ENCODE measurements at regions not wholly inside any gene's neighbourhood (a gene's known extent, or its start where the extent isn't known, plus 50 kb on each side); places are given as distances from the start of the nearest gene placed in this dataset.
A peak's percentile ranks its signal among the peaks of the same experiment; 100 is the strongest.

GRCh38 chr2:225236769-225237323, 162.7 kb upstream of the NYAP2 start:
- DNase-seq, result no peak

GRCh38 chr2:225233234-225233633, 166.3 kb upstream of the NYAP2 start:
- no peak for DNase-seq

- DNase-seq, result no peak
Observed at GRCh38 chr2:225231900-225232299, 167.6 kb upstream of the NYAP2 start.

DNA sequence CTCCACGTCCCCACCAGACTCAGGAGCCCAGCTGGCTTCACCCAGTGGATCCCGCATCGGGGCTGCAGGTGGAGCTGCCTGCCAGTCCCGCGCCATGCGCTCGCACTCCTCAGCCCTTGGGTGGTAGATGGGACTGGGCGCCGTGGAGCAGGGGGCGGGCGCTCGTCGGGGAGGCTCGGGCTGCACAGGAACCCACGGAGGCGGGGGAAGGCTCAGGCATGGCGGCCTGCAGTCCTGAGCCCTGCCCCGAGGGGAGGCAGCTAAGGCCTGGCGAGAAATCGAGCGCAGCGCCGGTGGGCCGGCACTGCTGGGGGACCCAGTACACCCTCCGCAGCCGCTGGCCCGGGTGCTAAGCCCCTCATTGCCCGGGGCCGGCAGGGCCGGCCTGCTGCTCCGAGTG, 170.2 kb upstream of the NYAP2 start:
- DNase-seq, result peak; percentile 4

DNA sequence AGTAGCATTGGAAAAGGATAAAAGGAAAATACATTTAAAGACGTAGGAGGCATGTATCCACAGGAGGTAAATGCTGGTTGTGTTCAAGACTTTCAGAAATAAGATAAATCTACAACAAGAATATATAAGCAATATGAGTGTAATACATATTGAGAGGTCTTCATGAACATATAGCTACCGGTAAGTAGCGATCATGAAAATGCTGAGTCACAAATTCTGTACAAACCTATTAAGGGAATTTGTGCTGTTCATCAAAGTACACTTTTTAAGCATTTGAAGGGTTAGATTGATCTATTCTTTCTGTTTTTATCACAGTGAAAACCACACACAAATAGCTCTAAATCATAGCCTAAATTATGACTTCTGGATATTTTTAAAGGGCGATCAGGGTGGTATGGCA, 173.1 kb upstream of the NYAP2 start:
- DNase-seq, result no peak

- DNase-seq, result no peak
Observed at GRCh38 chr2:225223301-225223700, 176.2 kb upstream of the NYAP2 start.

DNA sequence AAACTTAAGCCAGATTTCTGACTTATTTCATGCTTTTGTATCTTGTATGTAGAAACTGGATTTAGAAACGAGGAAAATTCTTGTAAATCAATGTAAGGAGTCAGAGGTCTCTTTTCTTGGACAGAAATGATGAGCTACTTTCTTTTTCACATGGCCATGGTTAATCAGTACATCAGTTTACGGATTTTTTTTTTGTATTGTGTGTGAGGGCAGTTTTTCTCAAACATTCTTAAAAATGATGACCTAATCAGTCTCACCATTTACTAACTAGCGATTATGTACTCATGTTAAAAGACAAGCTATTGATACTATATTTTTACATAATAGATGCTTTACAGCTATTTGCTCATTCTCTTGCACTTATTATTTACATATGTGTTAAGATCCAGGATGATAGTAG, 165.2 kb upstream of the DOCK10 start:
- no peak for DNase-seq

DNA sequence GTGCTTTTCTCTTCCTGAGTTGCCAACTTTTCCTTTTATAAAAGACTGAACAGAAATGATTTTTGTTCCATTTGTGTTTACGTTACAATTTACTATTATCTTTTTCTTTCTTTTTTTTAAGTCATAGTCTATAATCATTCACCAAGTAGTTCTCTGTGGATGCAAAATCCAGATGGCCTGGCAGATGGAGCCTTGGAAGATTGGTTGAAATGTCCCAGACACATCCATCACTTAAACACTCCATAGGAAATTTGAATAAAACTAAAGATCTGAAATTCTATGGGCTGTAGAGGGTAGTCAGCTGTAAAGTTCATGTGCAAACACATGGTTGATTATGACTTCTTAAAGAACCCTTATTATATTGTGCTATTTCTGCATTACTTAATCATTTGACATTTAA, 164.8 kb upstream of the DOCK10 start:
- no peak for DNase-seq

DNA sequence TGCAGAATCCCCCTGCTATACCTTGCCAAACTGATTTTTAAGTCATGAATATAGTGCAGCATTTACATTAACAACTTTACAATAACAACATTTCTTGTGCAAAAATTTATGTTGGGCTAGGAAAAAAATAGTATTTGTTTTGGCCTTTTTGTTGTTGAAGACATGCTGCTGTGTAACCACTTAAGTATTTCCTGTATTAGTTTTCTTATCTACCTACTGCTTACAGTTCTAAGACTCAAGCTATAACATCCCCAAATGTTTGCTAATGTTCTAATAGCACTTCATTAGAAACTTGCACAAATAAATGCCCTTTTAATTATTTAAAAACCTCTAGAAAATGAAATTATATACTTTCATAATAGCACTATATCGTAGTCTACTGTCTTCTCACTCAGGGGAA, 154.3 kb upstream of the DOCK10 start:
- no peak for DNase-seq

GRCh38 chr2:225192869-225193268, 150.6 kb upstream of the DOCK10 start:
- no peak for DNase-seq

- DNase-seq, result no peak
Observed at GRCh38 chr2:225190987-225191386, 148.7 kb upstream of the DOCK10 start.

DNA sequence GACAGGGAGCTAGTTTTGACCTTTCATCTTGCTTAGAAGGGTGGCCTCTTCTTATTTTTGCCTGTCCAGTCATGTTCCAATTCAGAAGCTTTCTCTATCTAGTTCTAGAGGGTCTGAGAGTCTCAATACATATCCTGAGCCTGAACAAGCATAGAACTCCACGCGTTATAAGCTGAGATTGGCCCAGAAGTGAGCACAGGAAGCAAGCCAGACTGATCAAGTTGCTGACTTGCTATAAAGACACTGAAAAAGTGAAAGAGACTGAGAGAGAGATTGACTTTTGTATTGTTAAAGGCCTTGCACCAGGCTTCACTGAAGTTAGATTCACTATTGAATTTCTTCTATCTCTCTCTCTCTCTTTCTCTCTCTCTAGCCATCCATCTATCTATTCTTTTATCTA, 142.7 kb upstream of the DOCK10 start:
- DNase-seq, result no peak

DNA sequence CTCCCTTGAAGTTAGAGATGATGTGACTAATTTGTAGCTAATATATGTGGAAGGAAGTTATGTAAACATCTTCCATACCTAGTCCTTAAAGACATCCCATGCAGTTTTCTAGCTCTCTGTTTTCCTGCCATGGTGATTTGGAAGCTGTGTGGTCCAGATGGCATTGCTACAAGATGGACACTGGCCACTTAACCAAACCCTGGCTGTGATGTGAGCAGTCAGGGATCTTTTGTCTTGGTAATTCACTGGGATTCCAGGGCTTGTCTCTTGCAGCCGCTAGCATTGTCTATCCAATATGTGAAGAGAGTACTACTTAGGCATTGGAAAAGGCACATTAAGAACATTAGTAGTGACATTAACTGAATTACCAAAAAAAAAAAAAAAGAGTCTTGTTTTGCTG, 139.9 kb upstream of the DOCK10 start:
- no peak for DNase-seq

DNA sequence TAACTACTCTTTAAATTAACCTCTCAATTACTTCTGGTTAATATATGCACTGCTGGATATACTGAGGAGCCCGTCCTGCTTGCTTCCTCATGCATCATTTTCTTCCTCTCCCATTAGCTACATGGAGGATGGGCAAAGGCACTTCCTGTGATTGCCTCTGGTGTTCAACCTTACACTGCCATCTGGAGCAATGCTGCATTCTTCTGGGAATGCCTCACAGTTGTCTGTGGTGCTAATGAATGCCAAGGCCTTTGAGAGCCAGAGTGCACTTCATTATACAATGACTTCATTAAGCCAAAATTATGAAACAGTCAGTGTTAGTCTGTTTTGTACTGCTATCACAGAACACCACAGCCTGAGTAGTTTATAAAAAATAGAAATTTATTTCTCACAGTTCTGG, 134.8 kb upstream of the DOCK10 start:
- DNase-seq, result no peak

DNA sequence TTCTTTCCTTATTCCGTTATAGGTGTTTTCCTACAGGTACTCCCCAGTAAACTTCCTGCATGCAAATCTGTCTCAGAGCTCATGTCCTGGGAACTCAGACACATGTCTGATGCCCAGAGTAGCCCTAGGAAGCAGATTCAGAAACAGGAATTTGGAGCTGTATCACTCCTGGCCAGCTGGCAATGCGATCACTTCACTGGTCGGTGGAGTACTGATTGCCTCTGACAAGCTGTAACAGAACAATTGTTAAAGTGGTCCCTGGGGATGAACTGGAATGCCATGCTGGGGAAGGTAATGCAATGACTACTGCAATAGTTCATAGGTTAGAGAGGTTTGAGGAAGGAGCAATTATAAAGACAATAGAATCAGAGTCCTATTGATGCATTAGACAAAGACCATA, 131.6 kb upstream of the DOCK10 start:
- DNase-seq, result no peak

DNA sequence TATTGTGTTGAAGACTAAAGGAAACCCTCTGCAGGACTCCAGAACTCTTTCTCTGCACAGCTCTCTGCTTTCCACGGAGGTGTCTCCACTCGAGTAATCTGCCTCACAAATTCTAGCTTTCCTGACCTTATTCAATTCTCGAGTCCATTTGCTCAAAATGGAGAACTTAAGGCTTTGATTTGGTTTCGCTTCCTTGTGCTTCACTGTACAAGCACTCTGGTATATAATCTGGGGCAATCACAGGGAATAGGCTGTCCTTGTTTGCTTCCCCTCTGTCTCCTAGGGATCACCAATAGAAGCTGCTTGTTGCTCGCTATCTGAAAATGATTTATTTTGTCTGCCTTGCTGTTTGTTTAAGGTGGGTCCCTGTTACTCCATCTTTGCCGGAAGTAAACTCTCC, 129.1 kb upstream of the DOCK10 start:
- no peak for DNase-seq

DNA sequence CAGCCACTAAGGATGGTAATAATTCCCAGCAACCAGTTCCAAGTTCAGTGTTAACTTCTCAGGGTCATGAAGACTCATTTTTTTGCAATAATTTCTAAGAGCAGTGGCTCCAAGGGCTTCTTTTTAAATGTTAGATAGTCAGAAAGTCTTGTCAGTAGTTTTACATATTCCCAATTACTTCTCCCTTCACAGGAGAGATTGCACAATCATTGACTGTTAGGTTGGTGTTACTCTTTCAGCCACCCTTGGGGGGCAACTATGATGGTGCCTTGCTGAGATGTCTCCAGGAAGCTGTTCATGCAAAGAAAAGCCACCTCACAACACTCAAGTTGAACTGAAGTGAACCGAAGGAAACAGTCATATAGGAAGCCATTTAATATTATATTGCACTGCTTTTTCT, 127.9 kb upstream of the DOCK10 start:
- DNase-seq, result no peak

- no peak for DNase-seq
Observed at GRCh38 chr2:225169396-225169795, 127.1 kb upstream of the DOCK10 start.

DNA sequence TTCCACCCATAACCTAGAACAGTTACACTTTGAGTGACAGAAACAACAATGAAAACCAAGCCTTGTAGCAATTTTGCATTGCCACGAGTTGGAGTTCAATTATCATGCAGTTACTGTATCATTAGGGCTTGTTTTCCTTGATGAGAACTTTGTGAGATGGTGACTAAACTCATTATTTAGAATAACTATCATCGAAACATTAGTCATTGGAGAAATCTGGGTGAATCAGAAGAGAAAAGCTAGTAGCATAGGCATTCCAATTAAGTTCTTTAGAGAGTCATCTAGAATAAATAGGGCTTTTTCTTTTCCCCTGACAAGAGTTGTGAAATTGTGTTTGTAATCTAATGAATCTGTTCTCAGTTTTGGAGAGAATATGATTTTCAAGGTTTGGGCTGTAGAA, 122.8 kb upstream of the DOCK10 start:
- DNase-seq, result no peak

GRCh38 chr2:225164401-225165050, 122.3 kb upstream of the DOCK10 start:
- no peak for DNase-seq

GRCh38 chr2:225158360-225158759, 116.1 kb upstream of the DOCK10 start:
- no peak for DNase-seq

DNA sequence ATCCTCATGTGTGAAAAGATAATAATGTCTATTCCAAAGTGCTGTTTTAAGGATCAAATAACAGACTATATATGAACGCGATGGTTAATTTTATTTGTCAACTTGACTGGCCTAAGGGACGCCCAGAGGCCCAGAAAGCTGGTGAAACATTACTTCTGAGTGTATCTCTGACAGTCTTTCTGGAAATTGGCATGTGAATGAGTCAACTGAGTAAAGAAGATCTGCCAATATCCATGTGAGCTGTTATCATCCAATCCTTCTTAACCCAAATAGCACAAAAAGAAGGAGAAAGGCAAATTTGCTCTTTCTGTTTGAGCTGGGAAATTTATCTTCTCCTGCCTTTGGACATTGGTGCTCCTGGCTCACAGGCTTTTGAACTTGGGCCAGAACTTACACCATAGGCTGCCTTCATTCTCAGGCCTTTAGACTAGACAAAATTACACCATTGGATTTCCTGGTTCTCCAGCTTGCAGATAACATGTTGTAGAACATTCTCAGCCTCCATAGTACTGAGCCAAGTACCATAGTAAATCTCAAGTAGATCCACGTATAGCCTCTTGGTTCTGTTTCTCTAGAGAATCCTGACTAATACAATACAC, 114.7 kb upstream of the DOCK10 start:
- no peak for DNase-seq

- DNase-seq, result no peak
Observed at GRCh38 chr2:225140723-225141122, 98.5 kb upstream of the DOCK10 start.

GRCh38 chr2:225137971-225138370, 95.7 kb upstream of the DOCK10 start:
- DNase-seq, result no peak

GRCh38 chr2:225136552-225136951, 94.3 kb upstream of the DOCK10 start:
- DNase-seq, result no peak

Measured in CD4-positive, alpha-beta T cell treated with Interleukin-6 for 4 hours (primary cell).